GM12892 (cell line): ENCODE measurements at regions not wholly inside any gene's neighbourhood (a gene's known extent, or its start where the extent isn't known, plus 50 kb on each side); places are given as distances from the start of the nearest gene placed in this dataset.

Experiments used
- DNase-seq: peaks from one replicate; pipeline ENCODE4 v3.0.0; 2011; ENCODE audit not compliant: insufficient read length
- FAIRE-seq: peaks from 2 replicates; lab custom pipeline; 2011; peaks lifted over from hg19 to GRCh38; lab: Jason Lieb, UNC
- POLR2A ChIP-seq: IDR thresholded peaks from 2 replicates; pipeline ENCODE4 v1.6.1; 2011; ENCODE audit warnings: low read depth, low read length, control low read depth
- POLR2AphosphoS5 ChIP-seq: IDR thresholded peaks from 2 replicates; pipeline ENCODE4 v1.6.1; 2011; ENCODE audit warnings: low read depth, low read length, control low read depth
- TAF1 ChIP-seq: IDR thresholded peaks from 2 replicates; pipeline ENCODE4 v1.6.1; 2011; ENCODE audit warnings: low read depth, mild to moderate bottlenecking, control low read depth, low read length, borderline replicate concordance

DNA sequence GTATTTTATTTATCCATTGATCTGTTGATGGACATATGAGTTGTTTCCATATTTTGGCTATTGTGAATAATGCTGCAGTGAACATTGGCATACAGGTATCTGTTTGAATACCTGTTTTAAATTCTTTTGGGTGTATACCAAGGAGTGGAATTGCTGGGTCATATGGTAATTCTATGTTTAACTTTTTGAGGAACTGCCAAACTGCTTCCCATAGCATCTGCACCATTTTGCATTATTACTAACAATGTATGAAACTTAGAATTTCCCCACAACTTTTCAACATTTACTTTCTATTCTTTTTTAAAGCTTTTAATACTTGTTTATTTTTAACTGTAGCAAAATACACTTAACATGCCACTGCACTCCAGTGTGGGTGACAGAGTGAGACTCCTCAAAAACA, 57.0 kb upstream of the MSN start:
- DNase-seq (no peak), FAIRE-seq (no peak)
- no peak for TF ChIP-seq POLR2A
- no peak for TF ChIP-seq POLR2AphosphoS5
- TF ChIP-seq TAF1: no peak

DNA sequence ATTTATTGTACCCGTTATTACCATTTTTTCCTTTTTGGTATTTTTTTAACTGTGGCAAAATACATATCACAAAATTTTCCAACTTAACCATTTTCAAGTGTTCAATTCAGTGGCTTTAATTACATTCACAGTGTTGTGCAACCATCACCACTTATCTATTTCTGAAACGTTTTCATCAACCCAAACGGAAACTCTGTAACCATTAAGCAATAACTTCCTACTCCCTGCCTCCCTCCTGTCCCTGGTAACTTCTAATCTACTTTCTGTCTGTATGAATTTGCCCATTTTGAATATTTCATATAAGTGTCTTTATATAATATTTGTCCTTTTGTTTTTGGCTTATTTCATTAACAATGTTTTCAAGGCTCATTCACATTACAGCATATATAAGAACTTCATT, 57.4 kb upstream of the MSN start:
- no peak for DNase-seq
- TF ChIP-seq POLR2AphosphoS5 (no peak), TAF1 (no peak), POLR2A (no peak)
- FAIRE-seq: no peak

DNA sequence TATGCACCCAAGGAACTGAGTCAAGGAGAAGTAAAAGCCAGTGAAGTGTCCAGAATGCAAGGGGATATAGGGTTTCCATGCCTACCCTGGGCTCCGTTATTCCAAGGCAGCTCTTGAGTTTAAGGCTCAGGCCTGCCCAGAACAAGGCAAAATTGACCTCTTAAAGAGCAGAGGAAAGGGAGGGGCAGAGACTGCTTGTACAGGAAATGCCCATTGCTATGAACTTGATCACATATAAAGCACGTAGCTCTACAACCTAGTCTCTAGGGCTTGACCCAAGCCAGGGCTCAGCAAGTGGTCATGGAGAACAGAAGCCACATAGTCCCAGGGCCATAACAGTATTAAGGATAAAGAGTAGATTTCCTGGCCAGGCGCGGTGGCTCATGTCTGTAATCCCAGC, 58.2 kb upstream of the MSN start:
- TF ChIP-seq TAF1 (no peak), POLR2A (no peak), POLR2AphosphoS5 (no peak)

DNA sequence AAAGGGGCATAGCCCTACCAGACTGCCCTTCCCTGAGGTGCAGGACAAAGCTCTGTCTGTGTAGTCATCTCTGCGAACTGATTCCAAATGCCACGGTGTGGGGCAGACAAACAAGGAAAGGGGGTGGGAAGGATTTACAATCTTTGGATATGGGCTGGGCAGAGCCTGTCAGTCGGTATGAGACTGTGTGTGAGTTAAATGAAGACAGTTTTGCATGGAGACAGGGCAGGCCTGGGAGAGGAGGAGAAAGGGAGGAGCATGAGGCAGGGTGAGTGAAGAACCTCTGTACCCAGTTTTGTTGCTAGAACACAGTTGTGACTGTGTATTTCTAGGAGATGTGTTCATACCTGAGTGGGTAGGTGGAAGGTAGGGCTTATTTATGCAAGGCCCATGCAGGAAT, 59.4 kb upstream of the MSN start:
- FAIRE-seq: no peak
- no peak for DNase-seq
- no peak for TF ChIP-seq POLR2AphosphoS5
- no peak for TF ChIP-seq POLR2A
- TF ChIP-seq TAF1: no peak

More for the DNA sequence above, 58.2 kb upstream of the MSN start:
- DNase-seq: no peak
- FAIRE-seq: no peak

DNA sequence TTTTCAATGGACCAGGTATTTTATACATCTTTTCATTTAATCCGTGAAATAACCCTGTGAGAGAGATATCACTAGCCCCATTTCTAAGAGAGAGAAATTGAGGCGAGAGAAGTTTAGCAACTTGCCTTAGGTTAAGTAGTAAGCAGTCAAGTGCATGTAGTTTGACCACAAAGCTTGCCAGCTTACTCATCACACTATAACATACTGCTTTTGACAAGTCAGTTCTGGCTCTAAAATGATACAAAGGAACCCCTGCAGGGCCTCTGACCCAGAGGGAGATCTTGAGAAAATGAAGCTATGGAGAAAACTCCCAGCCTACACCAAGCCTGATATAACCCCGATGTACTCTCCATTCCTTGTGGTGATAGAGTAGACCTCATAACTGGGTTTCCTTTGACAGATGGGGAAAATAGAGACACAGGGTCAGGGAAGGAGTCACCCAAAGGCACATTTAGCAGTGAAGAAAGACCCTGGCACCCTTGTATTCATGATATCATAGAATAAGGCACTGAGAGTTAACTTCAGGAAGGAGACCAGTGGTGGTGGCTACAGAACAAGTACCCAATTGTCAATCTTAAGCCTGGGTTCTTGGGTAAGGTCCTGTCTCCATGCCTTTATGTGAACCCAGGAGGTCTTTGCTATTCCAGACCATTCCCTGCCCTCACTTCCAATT, 60.2 kb upstream of the MSN start:
- TF ChIP-seq TAF1 (no peak), POLR2A (no peak), POLR2AphosphoS5 (no peak)
- DNase-seq: no peak
- FAIRE-seq: peak; percentile 5

DNA sequence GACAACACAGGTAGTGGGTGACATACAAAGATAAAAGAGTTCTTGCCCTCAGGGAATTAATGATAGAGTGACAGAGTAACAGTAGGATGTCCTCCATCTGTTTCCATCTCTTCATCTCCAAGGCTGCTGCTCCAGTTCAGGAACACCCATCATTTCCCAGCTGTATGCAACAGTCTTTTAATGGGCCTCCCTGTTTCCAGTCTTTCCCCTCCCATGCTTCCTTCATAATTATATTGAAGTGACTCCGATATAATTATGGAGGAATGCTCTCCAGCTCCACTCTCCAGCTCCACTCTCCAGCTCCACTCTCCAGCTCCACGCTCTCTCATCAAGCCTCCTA, 65.3 kb upstream of the MSN start:
- FAIRE-seq (peak; percentile 46), DNase-seq (no peak)
- TF ChIP-seq TAF1 (no peak), POLR2A (no peak)

DNA sequence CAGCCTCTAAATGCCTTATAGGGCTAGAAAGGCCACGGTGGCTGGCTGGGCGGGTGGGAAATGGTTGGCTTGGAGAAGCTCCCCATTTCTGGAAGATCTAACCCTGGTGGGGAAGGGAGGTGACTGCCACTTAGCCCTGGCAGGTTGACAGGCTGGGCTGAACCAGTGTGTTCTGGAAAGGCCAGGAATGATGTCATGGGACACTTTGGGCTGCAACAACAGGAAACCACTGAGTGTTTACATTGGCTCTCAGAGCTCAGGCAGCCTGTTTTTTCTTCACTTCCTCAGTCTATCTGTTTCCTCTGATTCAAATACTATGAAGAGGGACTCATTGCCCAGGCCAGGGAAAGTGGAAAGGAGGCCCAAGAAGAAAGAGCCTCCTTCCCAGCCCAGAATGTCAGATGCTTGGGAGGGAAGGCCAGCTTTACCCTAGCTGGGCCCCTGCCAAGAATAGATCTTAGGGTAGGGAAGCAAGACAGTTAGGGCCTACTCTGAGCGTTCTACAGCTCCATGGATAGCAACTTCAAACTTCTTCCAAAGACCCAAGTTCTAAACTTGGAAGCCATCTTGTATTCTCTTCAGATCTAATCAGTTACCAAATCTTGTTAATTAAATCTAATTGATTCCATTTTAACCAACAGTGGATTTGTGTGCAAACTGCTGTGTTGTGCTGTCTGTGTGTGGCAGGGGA, 65.8 kb upstream of the MSN start:
- FAIRE-seq: peak; percentile 88
- no peak for TF ChIP-seq TAF1
- TF ChIP-seq POLR2A: no peak
- no peak for TF ChIP-seq POLR2AphosphoS5
- DNase-seq: no peak

DNA sequence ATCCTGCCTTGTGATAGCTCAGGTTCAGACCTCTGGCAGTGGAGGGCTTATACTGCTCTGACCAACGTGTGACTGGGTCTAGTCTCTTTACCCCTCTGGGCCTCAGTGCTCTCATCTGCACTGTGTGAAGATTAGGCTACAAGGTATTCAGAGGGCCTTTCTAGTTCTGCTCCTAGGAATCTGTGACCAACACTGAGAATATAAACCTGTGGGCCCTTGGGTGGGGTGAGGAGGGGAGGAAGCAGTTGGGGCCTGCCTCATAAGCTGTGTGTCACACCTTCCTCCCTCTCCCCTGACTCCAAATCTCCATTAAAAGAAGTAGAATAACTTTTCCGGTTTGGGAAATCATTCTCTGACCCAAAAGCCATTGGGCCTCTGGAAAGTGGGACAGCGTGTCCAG, 66.3 kb upstream of the MSN start:
- TF ChIP-seq POLR2AphosphoS5 (no peak), TAF1 (no peak), POLR2A (no peak)
- DNase-seq (no peak), FAIRE-seq (peak; percentile 79)

DNA sequence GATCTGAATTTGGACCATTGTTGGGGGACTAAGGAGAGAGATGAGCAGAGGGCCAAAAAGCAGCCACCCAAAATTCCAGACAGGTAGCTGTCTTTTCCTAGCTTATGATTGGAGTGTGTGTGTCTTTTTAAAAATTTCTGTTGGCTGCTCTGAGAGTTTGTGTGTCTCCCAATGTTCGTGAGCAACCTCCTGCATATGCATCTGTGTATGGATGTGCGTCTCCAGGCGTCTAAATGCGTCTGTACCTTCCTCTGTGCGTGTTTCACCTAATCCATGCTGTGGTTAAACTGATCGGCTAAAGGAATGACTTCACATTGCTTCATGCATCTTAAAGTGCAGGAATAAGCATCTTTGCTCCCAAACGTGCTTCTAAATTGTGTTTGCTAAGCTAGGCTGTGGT, 65.5 kb upstream of the LAS1L start:
- TF ChIP-seq POLR2A (no peak), POLR2AphosphoS5 (no peak), TAF1 (no peak)
- peak; percentile 30 for FAIRE-seq

DNA sequence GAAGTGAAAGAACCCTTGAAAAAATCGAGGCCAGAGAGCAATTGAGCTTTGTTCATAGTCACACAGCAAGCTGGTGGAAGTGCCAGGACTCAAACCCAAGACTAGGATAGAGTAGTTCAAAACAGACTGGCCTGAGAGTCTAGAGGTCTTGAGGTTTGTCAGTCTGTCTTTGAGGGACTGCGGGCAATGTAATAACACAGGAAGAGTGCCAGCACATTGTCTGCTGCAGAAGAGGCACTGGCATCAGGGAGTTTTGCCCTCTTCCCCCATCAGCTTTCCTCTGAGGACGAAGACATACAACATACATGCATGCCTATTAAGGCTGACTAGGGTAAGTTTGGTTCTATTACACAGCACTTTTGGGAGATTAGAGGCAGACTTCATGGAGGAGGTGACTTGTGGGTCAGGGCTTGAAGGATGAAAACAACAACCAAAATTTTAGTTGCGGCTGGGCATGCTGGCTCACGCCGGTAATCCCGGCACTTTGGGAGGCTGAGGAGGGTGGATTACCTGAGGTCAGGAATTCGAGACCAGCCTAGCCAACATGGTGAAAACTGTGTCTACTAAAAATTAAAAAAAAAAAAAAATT, 64.1 kb upstream of the LAS1L start:
- peak; percentile 57 for FAIRE-seq
- DNase-seq: no peak
- TF ChIP-seq POLR2AphosphoS5 (no peak), POLR2A (no peak), TAF1 (no peak)

More for the DNA sequence above, 65.5 kb upstream of the LAS1L start:
- DNase-seq: no peak

DNA sequence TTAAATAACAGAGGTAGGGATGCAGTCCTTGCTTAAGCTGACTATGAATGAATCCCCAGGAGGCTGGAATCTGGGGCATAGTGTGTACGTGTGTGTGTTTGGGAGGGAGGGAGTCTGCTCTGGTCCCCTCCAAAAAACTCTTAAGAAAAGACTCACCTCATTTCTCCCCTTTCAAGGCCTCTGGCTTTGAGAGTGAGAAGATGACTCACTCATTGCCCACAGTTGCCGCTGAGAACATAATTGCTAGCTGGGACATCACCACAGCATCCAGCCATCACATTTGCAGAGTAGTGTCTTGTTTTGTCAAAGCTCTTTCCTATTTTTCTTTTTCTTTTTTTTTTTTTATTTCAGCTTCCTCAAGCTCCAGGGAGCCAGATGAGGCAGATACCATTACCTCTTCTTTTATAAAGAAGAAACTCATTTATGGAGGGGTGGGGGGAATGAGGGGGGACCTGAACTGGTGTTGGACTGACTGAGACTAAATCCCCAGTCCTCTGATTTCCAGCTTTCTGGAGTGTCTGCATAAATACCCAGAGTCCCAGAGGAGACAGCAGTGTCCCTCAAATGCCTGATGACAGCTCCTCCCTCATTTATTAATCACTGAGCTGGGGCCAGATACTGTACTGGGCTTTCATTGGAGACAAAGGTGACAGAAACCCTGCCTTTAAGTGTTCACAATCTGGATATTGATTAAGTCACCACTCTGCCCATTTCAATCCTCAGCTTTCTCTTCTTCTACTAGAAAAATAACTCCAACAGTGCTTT, 61.9 kb upstream of the LAS1L start:
- FAIRE-seq: no peak
- no peak for DNase-seq
- TF ChIP-seq POLR2A (no peak), TAF1 (no peak), POLR2AphosphoS5 (no peak; the same call in 1 of the 2 replicates)

DNA sequence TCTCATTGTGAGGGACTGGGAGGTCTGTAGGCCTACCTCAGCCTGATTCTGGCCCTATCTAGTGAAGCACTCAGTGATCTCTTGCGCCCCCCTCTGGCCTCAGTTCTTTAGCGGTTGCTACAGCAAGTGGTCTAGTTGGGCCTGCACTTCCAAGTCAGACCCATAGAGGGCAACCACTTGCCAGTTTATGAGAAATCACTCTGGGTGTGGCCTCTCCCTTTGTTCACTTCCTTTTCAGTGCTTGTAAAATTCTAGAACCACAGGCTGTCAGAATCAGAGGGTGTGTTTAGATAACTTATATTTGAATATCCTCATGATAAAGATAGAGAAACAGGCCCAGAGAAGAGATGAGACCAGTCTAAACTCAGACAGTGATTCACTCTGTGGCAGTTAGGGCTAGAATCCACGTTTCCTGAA, 60.9 kb upstream of the LAS1L start:
- DNase-seq: peak; percentile 48
- TF ChIP-seq TAF1 (no peak), POLR2AphosphoS5 (peak; percentile 22; the same call in 1 of the 2 replicates), POLR2A (0 out of 2 replicates have a peak, but pooled peaks have one; percentile 27)
- FAIRE-seq: peak; percentile 99
